Raji (cell line): ENCODE measurements at regions not wholly inside any gene's neighbourhood (a gene's known extent, or its start where the extent isn't known, plus 50 kb on each side); places are given as distances from the start of the nearest gene placed in this dataset.

ENCODE experiments used
- POLR2A ChIP-seq: IDR thresholded peaks from 2 replicates; pipeline ENCODE4 v1.6.1; 2011; ENCODE audit warnings: low read depth, low read length, control low read depth; ENCODE audit not compliant: insufficient read depth

DNA sequence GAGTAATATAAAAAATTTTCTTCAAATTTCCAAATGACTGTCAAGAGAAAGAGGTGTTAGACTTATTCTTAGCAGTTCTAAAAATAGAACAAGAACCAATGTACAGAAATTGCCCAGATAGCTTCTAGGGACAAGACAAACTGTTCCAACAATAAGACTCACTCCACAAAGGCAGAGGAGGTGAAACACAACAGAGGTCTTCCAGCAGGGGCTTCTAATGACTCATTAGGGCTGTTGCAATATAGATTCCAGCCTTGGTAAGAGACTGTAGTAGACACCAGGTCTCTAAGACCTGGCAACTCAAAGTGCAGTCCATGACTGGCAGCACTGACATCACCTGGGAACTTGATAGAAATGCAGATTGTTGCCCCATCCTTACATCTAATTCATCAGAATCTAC, 134.6 kb upstream of the VLDLR start:
- no peak for TF ChIP-seq POLR2A

GRCh38 chr9:2489838-2490314, 131.7 kb upstream of the VLDLR start:
- no peak for TF ChIP-seq POLR2A

GRCh38 chr9:2492161-2492560, 129.4 kb upstream of the VLDLR start:
- TF ChIP-seq POLR2A = no peak

DNA sequence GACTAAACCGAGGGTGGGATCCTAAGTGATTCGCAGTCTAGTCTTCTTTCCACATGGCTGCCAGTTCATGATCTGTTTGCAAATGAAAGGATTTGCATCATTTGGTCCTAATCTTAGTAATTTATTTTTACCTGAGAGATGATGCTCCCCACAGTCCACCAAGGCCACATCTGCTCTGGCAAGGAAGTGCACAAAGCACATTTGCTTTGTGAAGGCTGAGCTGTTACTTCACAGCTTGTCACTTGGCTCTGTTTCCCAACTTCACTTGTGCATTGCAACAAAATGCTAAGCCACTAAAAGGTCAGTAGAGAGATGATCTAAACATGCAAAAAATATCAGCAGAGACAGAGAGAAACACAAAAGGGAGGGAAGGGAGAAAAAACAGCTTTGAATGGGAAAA, 128.5 kb upstream of the VLDLR start:
- TF ChIP-seq POLR2A = no peak

DNA sequence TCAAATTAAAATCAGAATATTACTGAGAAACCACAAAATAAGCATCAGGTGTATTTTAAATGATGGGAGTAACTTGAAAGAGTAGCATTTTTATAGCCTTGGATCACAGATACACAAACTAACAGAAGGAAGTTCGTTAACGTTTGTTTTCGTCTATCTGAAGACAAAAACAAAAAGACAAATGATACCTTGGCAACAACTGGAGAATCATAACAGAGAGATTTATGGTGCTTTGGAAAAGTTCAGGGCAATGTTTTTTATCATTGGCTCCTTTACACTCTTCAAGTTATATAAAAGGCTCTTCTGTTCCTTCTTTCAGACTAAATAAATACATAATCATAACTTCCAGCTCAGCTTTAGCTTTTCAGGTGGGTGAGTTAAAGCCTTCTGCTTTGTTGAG, 128.1 kb upstream of the VLDLR start:
- TF ChIP-seq POLR2A = no peak

DNA sequence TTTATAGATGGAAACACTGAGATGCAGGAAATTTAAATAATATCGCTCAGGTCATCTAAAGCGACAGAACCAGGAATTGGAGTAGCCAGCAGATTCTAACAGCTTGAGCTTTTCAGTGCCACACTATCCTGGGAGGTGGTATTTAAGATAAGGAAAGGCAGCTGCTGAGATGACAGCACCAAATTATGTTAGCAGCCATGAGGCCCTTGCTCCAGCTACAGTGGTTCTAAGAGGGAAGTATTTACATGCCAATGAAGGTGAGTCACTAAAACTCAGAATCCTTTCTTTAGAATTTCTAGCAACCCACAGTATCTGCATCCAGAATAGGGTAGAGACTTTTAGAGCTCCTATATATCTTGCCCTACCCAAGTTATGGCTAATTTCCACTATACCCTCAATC, 127.0 kb upstream of the VLDLR start:
- TF ChIP-seq POLR2A = no peak

DNA sequence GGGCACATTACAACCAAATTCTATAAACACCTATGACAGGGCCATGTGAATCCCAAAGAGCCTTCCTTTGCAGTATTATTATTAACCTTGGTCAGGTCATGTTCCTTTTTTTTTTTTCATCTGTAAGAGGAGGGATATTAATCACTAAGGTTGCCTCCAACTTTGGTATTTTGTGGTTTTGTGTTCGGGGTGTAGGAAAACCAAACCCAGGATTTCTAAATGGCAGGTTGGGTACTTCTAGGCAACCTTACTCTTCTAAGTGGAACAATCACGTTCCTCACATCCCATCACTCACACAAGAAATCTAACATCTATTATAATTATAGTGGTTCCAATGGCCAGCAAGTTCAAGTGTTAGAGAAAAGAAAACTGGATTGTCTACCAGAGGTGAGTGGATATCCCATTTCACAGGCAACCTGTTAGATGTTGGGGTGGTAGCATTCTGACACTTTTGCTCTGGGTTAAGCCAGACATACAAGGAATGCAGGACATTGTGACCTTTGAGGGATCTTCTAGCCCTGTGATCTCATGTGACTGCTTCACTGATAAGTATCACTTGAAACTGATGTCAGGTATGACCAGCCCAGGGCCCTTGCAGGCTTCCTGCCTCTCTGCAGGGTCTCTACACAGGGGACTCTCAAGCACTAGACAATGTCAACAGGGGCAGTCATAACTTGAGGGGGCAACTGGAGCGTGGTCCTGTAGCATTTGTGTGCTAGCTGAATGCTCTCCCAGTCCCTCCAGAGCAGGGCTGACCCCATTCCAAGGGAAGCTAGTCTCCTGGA, 126.2 kb upstream of the VLDLR start:
- TF ChIP-seq POLR2A = no peak

- TF ChIP-seq POLR2A = no peak
These were observed 125.4 kb upstream of the VLDLR start for GRCh38 chr9:2496169-2496568.

DNA sequence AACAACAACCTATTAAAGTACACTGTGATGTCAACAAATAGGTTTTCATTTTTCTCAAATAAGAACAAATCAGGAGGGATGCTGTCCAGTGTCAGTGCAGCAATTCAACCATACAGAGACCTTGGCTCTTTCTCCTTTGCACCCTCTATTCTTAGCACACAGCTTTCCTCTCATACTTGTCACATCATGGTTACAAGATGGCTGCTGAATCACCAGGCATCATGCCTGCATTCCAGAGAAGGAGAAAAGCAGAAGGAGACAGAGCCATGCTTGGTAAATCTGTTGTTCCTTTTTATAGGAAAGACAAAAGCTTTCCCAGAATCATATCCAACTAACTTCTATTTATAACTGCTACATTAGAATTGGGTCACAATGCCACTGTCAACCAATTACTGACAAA, 124.7 kb upstream of the VLDLR start:
- no peak for TF ChIP-seq POLR2A

DNA sequence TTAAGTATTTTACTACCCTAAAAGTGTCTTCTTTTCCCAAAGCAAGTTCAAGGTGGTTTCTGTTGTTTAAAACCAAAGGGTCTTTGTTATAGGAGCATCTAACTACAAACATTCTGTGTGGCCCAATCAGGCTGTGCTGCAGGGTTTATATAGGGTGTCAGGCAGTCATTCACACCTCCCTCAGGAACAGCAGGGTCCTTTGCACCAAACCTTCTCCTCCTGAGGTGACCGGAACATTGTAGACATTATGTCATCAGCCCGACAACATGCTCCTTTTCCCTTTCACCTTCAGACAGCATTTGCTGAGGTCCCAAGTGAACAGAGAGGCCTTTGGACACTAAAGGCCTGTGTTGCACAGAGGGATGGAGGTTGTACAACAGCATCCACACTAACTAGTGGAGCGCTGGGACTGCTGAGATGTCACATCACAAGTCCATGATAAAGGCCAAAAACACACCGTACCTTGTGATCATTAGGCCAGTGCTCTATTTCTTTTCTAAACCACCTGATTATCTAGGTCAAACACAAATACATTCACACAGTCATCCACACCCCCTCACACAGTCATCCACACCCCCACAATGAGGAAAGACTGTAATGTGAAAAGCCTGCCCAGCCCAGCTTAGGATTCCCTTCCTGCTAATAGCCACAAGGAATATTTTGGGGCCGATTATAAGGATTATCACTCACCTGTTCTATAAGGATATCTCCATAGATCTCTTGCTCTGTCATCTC, 123.8 kb upstream of the VLDLR start:
- TF ChIP-seq POLR2A = no peak

GRCh38 chr9:2502210-2502609, 119.4 kb upstream of the VLDLR start:
- no peak for TF ChIP-seq POLR2A

DNA sequence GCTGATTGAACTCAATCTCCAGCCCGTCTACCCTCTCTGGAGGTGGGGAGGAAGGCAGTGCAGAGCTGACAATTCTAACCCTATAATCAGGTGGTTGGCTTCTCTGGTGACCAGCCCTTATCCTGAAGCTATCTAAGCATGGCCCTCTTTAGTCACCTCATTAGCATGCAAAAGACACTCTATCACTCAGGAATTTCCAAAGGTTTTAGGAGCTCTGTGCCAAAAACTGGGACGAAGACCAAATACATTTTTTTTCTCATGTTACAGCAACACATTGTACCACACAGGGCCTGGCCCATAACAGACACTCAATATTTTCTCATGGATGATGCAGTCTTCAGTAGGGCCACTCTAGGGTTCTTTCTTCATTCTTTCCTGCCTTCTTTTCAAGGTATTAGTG, 118.8 kb upstream of the VLDLR start:
- no peak for TF ChIP-seq POLR2A

DNA sequence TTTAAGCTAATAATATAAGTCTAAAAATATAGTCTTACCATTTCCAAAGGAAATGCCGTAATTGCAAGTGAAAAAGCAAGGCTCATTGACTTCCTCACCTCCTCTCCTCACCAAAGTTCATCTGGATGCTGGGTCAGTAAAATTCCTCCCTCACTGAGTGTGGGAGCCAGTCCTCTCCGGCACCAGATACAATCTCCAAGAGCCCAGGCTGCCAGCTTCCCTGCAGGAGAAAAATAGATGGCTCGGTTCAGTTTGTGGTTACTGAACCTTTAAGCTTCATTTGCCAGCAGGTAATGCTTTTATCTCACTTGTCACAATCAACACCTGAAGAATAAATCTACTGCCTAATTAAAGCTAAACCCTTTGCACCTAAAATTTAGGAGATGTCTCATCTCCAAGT, 115.3 kb upstream of the VLDLR start:
- no peak for TF ChIP-seq POLR2A

DNA sequence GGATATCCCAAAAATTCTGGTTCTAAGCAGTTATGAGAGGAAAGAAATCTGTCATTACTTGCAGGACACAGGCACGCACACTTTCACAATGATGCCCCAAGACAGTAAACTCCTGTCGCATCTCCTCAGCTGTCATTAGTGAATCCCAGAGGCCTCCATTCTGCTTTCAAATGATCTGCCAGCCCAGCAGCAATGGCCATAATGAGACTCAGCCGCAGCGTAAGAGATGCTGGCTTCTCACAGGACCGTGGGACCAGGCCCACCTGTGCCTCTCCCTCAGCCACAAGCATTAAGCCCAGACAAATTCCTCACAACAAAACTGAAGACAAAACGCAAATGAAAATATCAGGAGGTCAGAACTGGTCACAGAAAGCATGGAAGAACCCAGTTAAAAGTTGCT, 98.0 kb upstream of the VLDLR start:
- no peak for TF ChIP-seq POLR2A

DNA sequence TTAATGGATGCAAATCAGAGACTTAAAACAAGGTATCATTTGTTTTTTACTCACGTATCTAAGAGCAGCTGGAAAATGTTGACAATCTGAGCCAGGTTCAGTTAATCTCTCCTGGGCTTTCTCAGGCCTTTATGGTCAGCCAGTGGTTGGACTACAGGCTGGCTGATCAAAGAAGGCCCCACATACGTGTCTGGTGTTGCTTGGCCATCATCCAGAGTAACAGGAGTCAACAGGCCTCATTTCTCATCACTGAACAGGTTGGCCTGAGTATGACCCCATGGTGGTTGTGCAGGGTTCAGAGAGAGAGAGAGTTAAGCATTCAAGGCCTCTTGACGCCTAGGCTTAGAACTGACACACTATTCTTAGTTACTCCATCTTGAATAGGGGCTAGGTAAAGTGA, 97.0 kb upstream of the VLDLR start:
- TF ChIP-seq POLR2A = no peak

- TF ChIP-seq POLR2A = no peak
These were observed 96.4 kb upstream of the VLDLR start for GRCh38 chr9:2525147-2525546.

GRCh38 chr9:2526071-2526828, 95.3 kb upstream of the VLDLR start:
- TF ChIP-seq POLR2A = no peak

- TF ChIP-seq POLR2A = no peak
These were observed 90.1 kb upstream of the VLDLR start for GRCh38 chr9:2531481-2531880.
